Karpas-422 (cell line): ENCODE measurements at regions not wholly inside any gene's neighbourhood (a gene's known extent, or its start where the extent isn't known, plus 50 kb on each side); places are given as distances from the start of the nearest gene placed in this dataset.
"Not testable (repeated sequence)": the region's sequence is repeated elsewhere in the genome, so short reads cannot be mapped to it uniquely, and the experiment has no call there.

Experiments used
- DNase-seq: peaks from one replicate; pipeline ENCODE4 v3.0.0-alpha.2; 2015
- H2AFZ ChIP-seq: fragments of 200-600 bp; sonication (generic); 2 replicates; pipeline ENCODE4 v1.6.1; 2014; ENCODE audit warnings: antibody characterized with exemption, low read length, mixed read lengths
- H3K27ac ChIP-seq: fragments of 200-600 bp; sonication (generic); 2 replicates; pipeline ENCODE4 v1.5.1; 2014; ENCODE audit warnings: mild to moderate bottlenecking, low read length, moderate library complexity
- H3K27me3 ChIP-seq: fragments of 200-600 bp; sonication (generic); 2 replicates; pipeline ENCODE4 v1.6.1; 2014; ENCODE audit warnings: low read length, mixed read lengths
- H3K36me3 ChIP-seq: fragments of 200-600 bp; sonication (generic); 2 replicates; pipeline ENCODE4 v1.6.1; 2014; ENCODE audit warnings: low read length, mixed read lengths; ENCODE audit not compliant: insufficient read depth
- H3K4me1 ChIP-seq: fragments of 200-600 bp; sonication (generic); 2 replicates; pipeline ENCODE4 v1.6.1; 2014; ENCODE audit warnings: mild to moderate bottlenecking, low read length, mixed read lengths
- H3K4me2 ChIP-seq: fragments of 200-600 bp; sonication (generic); 2 replicates; pipeline ENCODE4 v1.6.1; 2014; ENCODE audit warnings: low read length, low read depth, mild to moderate bottlenecking; ENCODE audit not compliant: poor library complexity, severe bottlenecking
- H3K4me3 ChIP-seq: fragments of 200-600 bp; sonication (generic); 2 replicates; pipeline ENCODE4 v1.5.1; 2014; ENCODE audit warnings: mild to moderate bottlenecking, antibody characterized with exemption, low read length, mixed read lengths
- H3K79me2 ChIP-seq: fragments of 200-600 bp; sonication (generic); 2 replicates; pipeline ENCODE4 v1.6.1; 2014; ENCODE audit warnings: mild to moderate bottlenecking, low read length, mixed read lengths
- H3K9ac ChIP-seq: fragments of 200-600 bp; sonication (generic); 2 replicates; pipeline ENCODE4 v1.6.0; 2014; ENCODE audit warnings: low read length
- H3K9me2 ChIP-seq: fragments of 200-600 bp; sonication (generic), shearing (Covaris generic); replicated peaks from 2 replicates; pipeline ENCODE4 v1.6.0; 2014; ENCODE audit warnings: mild to moderate bottlenecking, low read length, moderate library complexity; ENCODE audit not compliant: insufficient read depth
- H3K9me3 ChIP-seq: fragments of 300-700, 200-600 bp; sonication (generic); 2 replicates; pipeline ENCODE4 v1.6.1; 2014; ENCODE audit warnings: low read length, mixed read lengths
- H4K20me1 ChIP-seq: fragments of 200-600 bp; sonication (generic); 2 replicates; pipeline ENCODE4 v1.6.1; 2014; ENCODE audit warnings: mild to moderate bottlenecking, antibody characterized with exemption, low read length, low read depth; ENCODE audit not compliant: insufficient read depth

GRCh38 chr13:76250211-76250610 is 614.1 kb downstream of the LMO7 start:
- Histone ChIP-seq H3K4me2 (no peak overlapping the region), H3K27me3 (no peaks in the 10 kb centered on the region), H3K9ac (no peak overlapping the region), H3K9me2 (no peaks in the 10 kb centered on the region), H3K79me2 (no peaks in the 10 kb centered on the region), H3K4me1 (no peaks in the 10 kb centered on the region), H3K9me3 (no peaks in the 10 kb centered on the region), H3K36me3 (no peaks in the 10 kb centered on the region), H2AFZ (no peak overlapping the region), H4K20me1 (no peaks in the 10 kb centered on the region), H3K4me3 (no peak overlapping the region), H3K27ac (no peak overlapping the region)
- DNase-seq: no peak

- Histone ChIP-seq H4K20me1 (no peaks in the 10 kb centered on the region), H3K4me1 (no peaks in the 10 kb centered on the region), H3K9me2 (no peaks in the 10 kb centered on the region)
Observed at GRCh38 chr13:76245920-76246319, 609.8 kb downstream of the LMO7 start.

GRCh38 chr13:76245211-76245610 is 609.1 kb downstream of the LMO7 start:
- Histone ChIP-seq H3K9me2 (no peaks in the 10 kb centered on the region), H3K9ac (no peak overlapping the region), H3K79me2 (no peaks in the 10 kb centered on the region), H3K27me3 (no peaks in the 10 kb centered on the region), H3K27ac (no peak overlapping the region), H3K9me3 (no peaks in the 10 kb centered on the region), H3K4me3 (no peak overlapping the region), H3K36me3 (no peaks in the 10 kb centered on the region), H4K20me1 (no peaks in the 10 kb centered on the region), H2AFZ (no peak overlapping the region), H3K4me2 (no peak overlapping the region), H3K4me1 (no peaks in the 10 kb centered on the region)
- DNase-seq: no peak

More at GRCh38 chr13:76245920-76246319, 609.8 kb downstream of the LMO7 start:
- H3K36me3 ChIP-seq: no peaks in the 10 kb centered on the region
- no peaks in the 10 kb centered on the region for H3K79me2 ChIP-seq
- H3K9me3 ChIP-seq: no peaks in the 10 kb centered on the region
- H3K4me3 ChIP-seq: no peak overlapping the region
- no peak overlapping the region for H2AFZ ChIP-seq
- DNase-seq: no peak
- H3K4me2 ChIP-seq: no peak overlapping the region
- no peak overlapping the region for H3K27ac ChIP-seq
- H3K27me3 ChIP-seq: no peaks in the 10 kb centered on the region
- H3K9ac ChIP-seq: no peak overlapping the region

DNA sequence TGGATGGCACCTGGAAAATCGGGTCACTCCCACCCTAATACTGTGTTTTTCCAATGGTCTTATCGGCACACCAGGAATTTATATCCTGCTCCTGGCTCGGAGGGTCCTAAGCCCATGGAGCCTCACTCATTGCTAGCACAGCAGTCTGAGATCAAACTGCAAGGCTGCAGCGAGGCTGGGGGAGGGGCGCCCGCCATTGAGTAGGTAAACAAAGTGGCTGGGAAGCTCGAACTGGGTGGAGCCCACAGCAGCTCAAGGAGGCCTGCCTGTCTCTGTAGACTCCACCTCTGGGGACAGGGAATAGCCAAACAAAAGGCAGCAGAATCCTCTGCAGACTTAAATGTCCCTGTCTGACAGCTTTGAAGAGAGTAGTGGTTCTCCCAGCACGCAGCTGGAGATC is 607.0 kb downstream of the LMO7 start:
- H3K4me3 ChIP-seq: not testable (repeated sequence)

GRCh38 chr13:76239031-76239680 is 603.0 kb downstream of the LMO7 start:
- no peaks in the 10 kb centered on the region for H3K9me3 ChIP-seq
- no peak overlapping the region for H2AFZ ChIP-seq
- no peaks in the 10 kb centered on the region for H3K9me2 ChIP-seq
- DNase-seq: no peak
- H3K36me3 ChIP-seq: no peaks in the 10 kb centered on the region
- H3K4me3 ChIP-seq: no peak overlapping the region
- H3K27me3 ChIP-seq: no peaks in the 10 kb centered on the region
- no peak overlapping the region for H3K27ac ChIP-seq
- no peak overlapping the region for H3K9ac ChIP-seq
- no peaks in the 10 kb centered on the region for H3K4me1 ChIP-seq
- no peaks in the 10 kb centered on the region for H3K79me2 ChIP-seq
- no peaks in the 10 kb centered on the region for H4K20me1 ChIP-seq
- H3K4me2 ChIP-seq: no peak overlapping the region

More for the DNA sequence above, 607.0 kb downstream of the LMO7 start:
- not testable (repeated sequence) for H3K9me2 ChIP-seq, H3K27ac ChIP-seq, H2AFZ ChIP-seq, H3K9me3 ChIP-seq, H3K4me2 ChIP-seq, H3K36me3 ChIP-seq, H3K27me3 ChIP-seq, H3K79me2 ChIP-seq, H3K4me1 ChIP-seq, DNase-seq, H4K20me1 ChIP-seq, H3K9ac ChIP-seq

DNA sequence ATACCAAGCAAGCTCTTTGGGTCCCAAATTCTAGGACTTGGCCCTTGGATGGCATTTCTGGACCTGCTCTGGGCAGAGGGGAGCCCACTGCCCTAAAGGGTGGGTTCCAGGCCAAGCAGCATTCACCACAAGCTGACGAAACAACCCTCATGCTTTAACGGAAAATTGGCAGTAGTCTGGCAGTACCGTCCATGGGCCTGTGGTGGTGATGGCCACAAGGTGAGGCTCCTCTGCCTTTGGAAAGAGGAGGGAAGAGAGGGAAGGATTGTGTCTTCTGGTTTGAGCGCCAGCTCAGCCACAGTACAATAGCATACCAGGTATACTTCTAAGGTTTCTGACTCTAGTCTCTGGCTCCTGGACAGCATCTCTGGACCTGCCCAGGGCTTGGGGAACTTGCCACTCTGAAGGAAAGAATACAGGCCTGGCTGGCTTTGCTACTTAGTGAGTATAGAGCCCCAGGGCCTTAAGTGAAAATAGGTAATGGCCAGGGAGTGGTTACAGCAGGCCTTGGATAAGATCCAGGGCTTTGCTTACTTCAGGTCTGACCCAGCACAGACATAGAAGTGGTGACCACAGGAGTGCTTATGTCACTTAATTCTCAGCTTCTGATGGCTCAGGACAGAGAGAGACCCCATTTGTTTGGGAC is 595.5 kb downstream of the LMO7 start:
- no peaks in the 10 kb centered on the region for H4K20me1 ChIP-seq
- no peak for DNase-seq
- H3K27ac ChIP-seq: no peak overlapping the region
- no peaks in the 10 kb centered on the region for H3K79me2 ChIP-seq
- no peak overlapping the region for H3K4me2 ChIP-seq
- H3K9me3 ChIP-seq: no peaks in the 10 kb centered on the region
- no peaks in the 10 kb centered on the region for H3K4me1 ChIP-seq
- no peaks in the 10 kb centered on the region for H3K27me3 ChIP-seq
- no peak overlapping the region for H2AFZ ChIP-seq
- no peak overlapping the region for H3K9ac ChIP-seq
- H3K4me3 ChIP-seq: no peak overlapping the region
- no peaks in the 10 kb centered on the region for H3K9me2 ChIP-seq
- H3K36me3 ChIP-seq: no peaks in the 10 kb centered on the region

GRCh38 chr13:76229281-76229680 is 593.2 kb downstream of the LMO7 start:
- Histone ChIP-seq H3K9me3 (no peaks in the 10 kb centered on the region), H3K36me3 (no peaks in the 10 kb centered on the region), H3K9ac (no peak overlapping the region), H4K20me1 (no peaks in the 10 kb centered on the region), H3K79me2 (no peaks in the 10 kb centered on the region), H3K9me2 (no peaks in the 10 kb centered on the region), H2AFZ (no peak overlapping the region), H3K27me3 (no peaks in the 10 kb centered on the region), H3K27ac (no peak overlapping the region), H3K4me1 (no peaks in the 10 kb centered on the region), H3K4me3 (no peak overlapping the region), H3K4me2 (no peak overlapping the region)
- DNase-seq: no peak

- Histone ChIP-seq H3K27ac (no peak overlapping the region), H3K4me2 (no peak overlapping the region), H3K27me3 (no peaks in the 10 kb centered on the region), H3K9me2 (no peaks in the 10 kb centered on the region), H3K4me3 (no peak overlapping the region), H3K79me2 (no peaks in the 10 kb centered on the region), H3K9me3 (no peaks in the 10 kb centered on the region), H4K20me1 (no peaks in the 10 kb centered on the region), H2AFZ (no peak overlapping the region), H3K4me1 (no peaks in the 10 kb centered on the region), H3K9ac (no peak overlapping the region), H3K36me3 (no peaks in the 10 kb centered on the region)
- DNase-seq: no peak
Observed at GRCh38 chr13:76226941-76227340, 590.8 kb downstream of the LMO7 start.
